Neural crest cell (in vitro differentiated cells): ENCODE measurements at regions not wholly inside any gene's neighbourhood (a gene's known extent, or its start where the extent isn't known, plus 50 kb on each side); places are given as distances from the start of the nearest gene placed in this dataset.

Experiments used
- DNase-seq: peaks from one replicate; pipeline ENCODE4 v3.0.0; 2021; ENCODE audit warnings: low read depth, mixed read lengths, low spot score
- H3K27ac Mint-ChIP-seq: one replicate; pipeline ENCODE4 v1.8.0; 2021; ENCODE audit warnings: mild to moderate bottlenecking, mixed read lengths; ENCODE audit not compliant: unreplicated experiment
- H3K27me3 Mint-ChIP-seq: 2 replicates; pipeline ENCODE4 v1.8.0; 2021; ENCODE audit warnings: low read depth, mild to moderate bottlenecking, mixed read lengths
- H3K36me3 Mint-ChIP-seq: 2 replicates; pipeline ENCODE4 v1.8.0; 2021; ENCODE audit warnings: low read depth, mild to moderate bottlenecking, mixed read lengths
- H3K4me1 Mint-ChIP-seq: 2 replicates; pipeline ENCODE4 v1.8.0; 2021; ENCODE audit warnings: mixed read lengths
- H3K4me3 Mint-ChIP-seq: one replicate; pipeline ENCODE4 v1.8.0; 2021; ENCODE audit warnings: mild to moderate bottlenecking, mixed read lengths
- H3K9me3 Mint-ChIP-seq: 2 replicates; pipeline ENCODE4 v1.8.0; 2021; ENCODE audit warnings: mixed read lengths
- TF ChIP-seq, protein P1 (sequence below): fragments of 200-600 bp; sonication (generic); conservative IDR thresholded peaks from 2 replicates; pipeline ENCODE4 v1.5.0; 2021; ENCODE audit warnings: antibody characterized with exemption, mild to moderate bottlenecking

DNA sequence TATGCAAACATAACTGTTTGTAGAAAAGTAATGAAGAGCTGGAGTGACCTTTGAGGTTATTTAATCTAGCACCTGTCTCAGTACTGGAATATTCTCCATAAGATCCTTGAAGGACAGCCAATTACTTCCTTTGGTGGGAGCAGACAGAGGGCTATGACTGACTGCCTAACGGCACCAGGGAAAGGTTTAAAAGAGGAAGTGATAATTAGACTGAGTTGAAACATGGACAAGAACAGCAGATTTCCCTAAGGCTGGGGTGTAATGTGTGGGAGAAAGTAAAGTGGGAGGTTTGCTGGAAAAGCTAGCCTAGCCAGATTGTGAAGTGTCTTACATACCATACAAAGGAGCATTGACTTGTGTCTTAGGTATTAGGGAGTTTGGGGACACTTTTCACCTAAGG, 191.3 kb upstream of the PCDH9 start:
- Mint-ChIP-seq H3K4me3 (no peak overlapping the region), H3K27me3 (no peaks in the 10 kb centered on the region)

DNA sequence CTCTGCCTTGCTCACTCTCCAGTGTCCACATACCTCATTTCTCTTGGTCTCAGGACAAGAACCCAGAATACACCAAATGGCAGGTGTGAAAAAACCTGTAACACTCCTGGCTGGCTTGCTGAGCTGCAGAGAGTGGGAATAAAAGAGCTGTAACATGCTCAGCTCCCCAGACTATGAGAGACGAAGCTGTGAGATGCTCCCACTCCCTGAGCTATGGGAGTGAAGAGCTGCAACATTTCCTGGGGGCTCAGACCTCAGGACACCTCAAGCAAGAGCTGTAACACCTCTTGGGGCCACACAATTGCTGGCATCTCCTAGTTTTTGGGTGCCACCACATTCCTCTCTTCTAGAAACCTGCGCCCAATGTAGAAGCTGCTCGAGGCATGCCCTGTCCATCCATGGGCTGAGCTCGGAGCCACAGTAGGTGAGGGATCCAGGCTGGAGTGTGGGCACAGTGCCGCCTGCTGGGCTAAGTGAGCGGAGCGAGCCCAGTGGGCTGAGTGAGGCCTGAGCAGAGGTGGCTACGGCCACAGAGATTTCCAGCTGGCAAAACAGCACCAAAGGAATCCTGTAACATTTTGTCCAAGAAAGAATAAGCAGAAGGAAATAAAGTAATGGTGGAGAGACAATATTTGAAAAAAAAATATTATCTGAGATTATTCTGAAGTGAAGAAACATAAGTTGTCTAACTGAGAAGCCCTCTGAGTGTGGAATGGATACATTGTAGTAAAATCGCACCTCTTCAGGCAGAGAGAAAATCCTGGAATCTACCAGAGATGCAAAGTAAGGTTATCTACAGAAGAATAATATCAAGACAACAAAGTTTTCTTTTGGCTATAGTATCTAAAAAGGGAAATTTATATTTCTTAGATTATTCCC, 186.2 kb upstream of the PCDH9 start:
- peak; percentile 35 for DNase-seq
- H3K4me3 Mint-ChIP-seq = no peak overlapping the region
- H3K27ac Mint-ChIP-seq = no peak overlapping the region
- peaks cover 9% of the 10 kb centered on the region for H3K4me1 Mint-ChIP-seq
- H3K36me3 Mint-ChIP-seq = no peaks in the 10 kb centered on the region
- no peaks in the 10 kb centered on the region for H3K27me3 Mint-ChIP-seq
- TF ChIP-seq, protein P1, sequence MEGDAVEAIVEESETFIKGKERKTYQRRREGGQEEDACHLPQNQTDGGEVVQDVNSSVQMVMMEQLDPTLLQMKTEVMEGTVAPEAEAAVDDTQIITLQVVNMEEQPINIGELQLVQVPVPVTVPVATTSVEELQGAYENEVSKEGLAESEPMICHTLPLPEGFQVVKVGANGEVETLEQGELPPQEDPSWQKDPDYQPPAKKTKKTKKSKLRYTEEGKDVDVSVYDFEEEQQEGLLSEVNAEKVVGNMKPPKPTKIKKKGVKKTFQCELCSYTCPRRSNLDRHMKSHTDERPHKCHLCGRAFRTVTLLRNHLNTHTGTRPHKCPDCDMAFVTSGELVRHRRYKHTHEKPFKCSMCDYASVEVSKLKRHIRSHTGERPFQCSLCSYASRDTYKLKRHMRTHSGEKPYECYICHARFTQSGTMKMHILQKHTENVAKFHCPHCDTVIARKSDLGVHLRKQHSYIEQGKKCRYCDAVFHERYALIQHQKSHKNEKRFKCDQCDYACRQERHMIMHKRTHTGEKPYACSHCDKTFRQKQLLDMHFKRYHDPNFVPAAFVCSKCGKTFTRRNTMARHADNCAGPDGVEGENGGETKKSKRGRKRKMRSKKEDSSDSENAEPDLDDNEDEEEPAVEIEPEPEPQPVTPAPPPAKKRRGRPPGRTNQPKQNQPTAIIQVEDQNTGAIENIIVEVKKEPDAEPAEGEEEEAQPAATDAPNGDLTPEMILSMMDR = peak; percentile 63
- H3K9me3 Mint-ChIP-seq = no peaks in the 10 kb centered on the region

More for the DNA sequence above, 191.3 kb upstream of the PCDH9 start:
- no peak for DNase-seq
- Mint-ChIP-seq H3K4me1 (no peaks in the 10 kb centered on the region), H3K9me3 (no peaks in the 10 kb centered on the region), H3K36me3 (no peaks in the 10 kb centered on the region), H3K27ac (no peak overlapping the region)
- TF ChIP-seq, protein P1 = no peak

DNA sequence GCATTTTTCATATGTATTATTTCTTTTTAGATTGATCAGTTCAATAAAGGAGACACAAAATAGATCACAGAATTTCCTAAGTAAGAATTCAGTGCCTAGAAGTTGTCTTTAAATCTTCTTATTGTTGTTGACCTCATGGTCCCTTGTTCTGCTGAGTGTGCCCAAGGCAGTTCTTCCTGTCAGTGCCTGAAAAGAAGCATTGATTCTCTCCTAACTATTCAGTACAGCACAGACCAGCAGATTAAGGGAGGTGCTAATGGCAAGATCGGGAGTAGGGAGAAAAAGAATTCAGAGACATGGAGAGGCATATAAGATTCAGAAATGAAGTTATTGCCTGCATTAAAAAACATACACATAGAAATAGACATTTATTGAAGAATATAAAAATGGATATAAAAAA, 180.5 kb upstream of the PCDH9 start:
- Mint-ChIP-seq H3K27me3 (no peaks in the 10 kb centered on the region), H3K27ac (peak overlapping the region; percentile 63), H3K9me3 (no peaks in the 10 kb centered on the region), H3K4me1 (peaks cover 27% of the 10 kb centered on the region), H3K36me3 (no peaks in the 10 kb centered on the region), H3K4me3 (peak overlapping the region; percentile 3)
- TF ChIP-seq, protein P1 = no peak
- DNase-seq = no peak

DNA sequence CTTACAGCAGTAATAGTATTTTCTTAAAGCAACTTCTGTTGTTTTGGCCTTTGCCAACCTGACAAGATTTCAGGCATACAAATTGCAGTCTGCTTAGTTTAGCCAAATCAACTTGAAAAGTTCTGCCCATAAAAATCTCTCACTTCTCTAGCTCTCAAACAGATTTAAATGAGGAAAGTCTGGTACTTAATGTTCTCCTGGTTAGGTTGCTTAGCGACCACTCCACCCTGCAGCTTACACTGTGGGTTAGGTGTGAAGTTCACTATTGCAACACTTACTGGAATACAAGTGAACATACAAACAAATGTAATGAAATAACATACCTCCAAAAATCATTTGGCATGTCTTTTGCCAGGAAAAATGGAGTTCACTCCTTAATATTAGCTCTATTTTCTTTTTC, 178.7 kb upstream of the PCDH9 start:
- Mint-ChIP-seq H3K27me3 (no peaks in the 10 kb centered on the region), H3K27ac (no peak overlapping the region), H3K36me3 (no peaks in the 10 kb centered on the region), H3K9me3 (peaks cover 2% of the 10 kb centered on the region), H3K4me3 (no peak overlapping the region), H3K4me1 (peaks cover 27% of the 10 kb centered on the region)
- TF ChIP-seq, protein P1 = no peak
- no peak for DNase-seq

DNA sequence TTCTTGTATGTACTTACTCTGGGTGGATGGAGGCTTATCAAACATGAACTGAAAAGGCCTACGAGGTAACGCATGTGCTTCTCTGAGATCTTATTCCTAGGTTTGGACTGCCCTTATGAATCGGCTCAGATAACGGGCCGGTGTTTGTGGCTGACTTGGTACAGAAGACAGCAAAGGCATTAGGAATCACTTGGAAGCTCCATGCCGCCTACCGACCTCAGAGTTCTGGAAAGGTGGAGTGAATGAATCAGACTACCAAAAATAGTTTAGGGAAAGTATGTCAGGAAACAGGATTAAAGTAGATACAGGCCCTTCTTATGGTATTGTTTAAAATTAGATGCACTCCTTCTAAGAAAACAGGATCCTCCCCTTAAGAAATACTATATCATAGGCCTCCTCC, 172.4 kb upstream of the PCDH9 start:
- no peaks in the 10 kb centered on the region for H3K4me1 Mint-ChIP-seq
- no peak for DNase-seq
- no peak overlapping the region for H3K4me3 Mint-ChIP-seq
- H3K36me3 Mint-ChIP-seq = peaks cover 6% of the 10 kb centered on the region
- peaks cover 11% of the 10 kb centered on the region for H3K9me3 Mint-ChIP-seq
- H3K27ac Mint-ChIP-seq = no peak overlapping the region
- TF ChIP-seq, protein P1 = no peak
- H3K27me3 Mint-ChIP-seq = no peaks in the 10 kb centered on the region
